H9 (cell line): ENCODE measurements at regions not wholly inside any gene's neighbourhood (a gene's known extent, or its start where the extent isn't known, plus 50 kb on each side); places are given as distances from the start of the nearest gene placed in this dataset.

ENCODE experiments used
- DNase-seq: peaks from one replicate; pipeline ENCODE4 v3.0.0-alpha.2; 2017
- H2AFZ ChIP-seq: one replicate; pipeline ENCODE4 v1.6.1; 2013; ENCODE audit warnings: mild to moderate bottlenecking, low read length, control low read depth, moderate library complexity
- H2AK5ac ChIP-seq: 2 replicates; pipeline ENCODE4 v1.6.1; 2013; ENCODE audit warnings: low read length, control low read depth, mixed read lengths; ENCODE audit not compliant: insufficient read length
- H2BK120ac ChIP-seq: one replicate; pipeline ENCODE4 v1.6.1; 2013; ENCODE audit warnings: low read depth, mild to moderate bottlenecking, low read length, control low read depth, inconsistent platforms; ENCODE audit not compliant: poor library complexity, severe bottlenecking
- H2BK12ac ChIP-seq: 2 replicates; pipeline ENCODE4 v1.6.1; 2013; ENCODE audit warnings: low read length, control low read depth, mixed read lengths, low read depth; ENCODE audit not compliant: insufficient read length
- H2BK15ac ChIP-seq: 2 replicates; pipeline ENCODE4 v1.6.1; 2013; ENCODE audit warnings: low read depth, low read length, control low read depth
- H2BK20ac ChIP-seq: one replicate; pipeline ENCODE4 v1.6.1; 2013; ENCODE audit warnings: low read depth, mild to moderate bottlenecking, low read length, control low read depth, inconsistent platforms; ENCODE audit not compliant: poor library complexity, severe bottlenecking
- H2BK5ac ChIP-seq: 2 replicates; pipeline ENCODE4 v1.6.1; 2013; ENCODE audit warnings: low read length, control low read depth, mixed read lengths; ENCODE audit not compliant: insufficient read length
- H3K14ac ChIP-seq: 2 replicates; pipeline ENCODE4 v1.6.1; 2013; ENCODE audit warnings: low read length, control low read depth; ENCODE audit not compliant: insufficient read depth
- H3K18ac ChIP-seq: 2 replicates; pipeline ENCODE4 v1.6.1; 2013; ENCODE audit warnings: low read depth, mild to moderate bottlenecking, mixed read lengths, low read length, control low read depth; ENCODE audit not compliant: insufficient read length
- H3K23ac ChIP-seq: 2 replicates; pipeline ENCODE4 v1.6.1; 2013; ENCODE audit warnings: low read length, control low read depth, mixed read lengths, low read depth; ENCODE audit not compliant: insufficient read length
- H3K23me2 ChIP-seq: 2 replicates; pipeline ENCODE4 v1.6.1; 2013; ENCODE audit warnings: low read depth, mild to moderate bottlenecking, mixed read lengths, low read length, control low read depth; ENCODE audit not compliant: insufficient read length, poor library complexity, severe bottlenecking
- H3K27ac ChIP-seq: 2 replicates; pipeline ENCODE4 v1.5.1; 2013; ENCODE audit warnings: low read length, control low read depth, mixed read lengths, low read depth; ENCODE audit not compliant: insufficient read length
- H3K27me3 ChIP-seq: 2 replicates; pipeline ENCODE4 v1.6.1; 2013; ENCODE audit warnings: low read length, control low read depth, inconsistent platforms; ENCODE audit not compliant: insufficient read depth
- H3K4ac ChIP-seq: 2 replicates; pipeline ENCODE4 v1.6.1; 2013; ENCODE audit warnings: low read depth, mild to moderate bottlenecking, control low read depth, inconsistent platforms, low read length, moderate library complexity
- H3K4me1 ChIP-seq: 2 replicates; pipeline ENCODE4 v1.6.1; 2013; ENCODE audit warnings: low read length, control low read depth, inconsistent platforms; ENCODE audit not compliant: insufficient read depth
- H3K4me2 ChIP-seq: 2 replicates; pipeline ENCODE4 v1.6.1; 2013; ENCODE audit warnings: low read length, control low read depth, mixed read lengths; ENCODE audit not compliant: insufficient read length, insufficient read depth
- H3K56ac ChIP-seq: 2 replicates; pipeline ENCODE4 v1.6.1; 2013; ENCODE audit warnings: low read depth, mild to moderate bottlenecking, mixed read lengths, low read length, control low read depth; ENCODE audit not compliant: insufficient read length
- H3K79me1 ChIP-seq: 2 replicates; pipeline ENCODE4 v1.6.1; 2013; ENCODE audit warnings: low read depth, mild to moderate bottlenecking, moderate library complexity, low read length, control low read depth, inconsistent platforms; ENCODE audit not compliant: insufficient read depth, poor library complexity, severe bottlenecking
- H3K79me2 ChIP-seq: 2 replicates; pipeline ENCODE4 v1.6.1; 2013; ENCODE audit warnings: low read length, control low read depth, inconsistent platforms; ENCODE audit not compliant: insufficient read depth
- H3K9ac ChIP-seq: 2 replicates; pipeline ENCODE4 v1.6.1; 2013; ENCODE audit warnings: low read length, control low read depth, mixed read lengths; ENCODE audit not compliant: insufficient read length; ENCODE audit errors: extremely low read depth
- H3K9me3 ChIP-seq: one replicate; pipeline ENCODE4 v1.6.1; 2013; ENCODE audit warnings: low read depth, low read length, inconsistent platforms; ENCODE audit not compliant: control insufficient read depth
- H3T11ph ChIP-seq: one replicate; pipeline ENCODE4 v1.6.1; 2013; ENCODE audit warnings: mild to moderate bottlenecking, low read length, control low read depth, inconsistent platforms
- H4K20me1 ChIP-seq: one replicate; pipeline ENCODE4 v1.6.1; 2013; ENCODE audit not compliant: control insufficient read depth, insufficient read length, insufficient read depth
- H4K5ac ChIP-seq: 2 replicates; pipeline ENCODE4 v1.6.1; 2013; ENCODE audit warnings: low read depth, mild to moderate bottlenecking, mixed read lengths, low read length, control low read depth; ENCODE audit not compliant: insufficient read length
- H4K8ac ChIP-seq: replicated peaks from 2 replicates; pipeline ENCODE4 v1.6.1; 2013; ENCODE audit warnings: low read length, control low read depth, mixed read lengths, low read depth; ENCODE audit not compliant: insufficient read length
- H4K91ac ChIP-seq: 2 replicates; pipeline ENCODE4 v1.6.1; 2013; ENCODE audit warnings: low read depth, mild to moderate bottlenecking, moderate library complexity, mixed read lengths, low read length, control low read depth; ENCODE audit not compliant: insufficient read length
- H3K27ac Mint-ChIP-seq, 3 experiments: 2 replicates in 2 of 3; 3 replicates in 1 of 3; pipeline ENCODE4 v1.8.0; 2020 to 2021; ENCODE audit warnings: mixed read lengths in 3 of 3, mild to moderate bottlenecking in 1 of 3, moderate library complexity in 1 of 3
- H3K27me3 Mint-ChIP-seq: 2 replicates; pipeline ENCODE4 v1.8.0; 2021; ENCODE audit warnings: low read depth, mild to moderate bottlenecking, moderate library complexity, mixed read lengths
- H3K36me3 Mint-ChIP-seq, 3 experiments: 2 replicates in 2 of 3; 3 replicates in 1 of 3; pipeline ENCODE4 v1.8.0; 2020 to 2021; ENCODE audit warnings: low read depth in 3 of 3, mixed read lengths in 3 of 3; ENCODE audit not compliant: insufficient read depth in 1 of 3
- H3K4me1 Mint-ChIP-seq, 2 experiments: 2 replicates each; pipeline ENCODE4 v1.8.0; 2020; ENCODE audit warnings: mixed read lengths in 2 of 2
- H3K4me3 Mint-ChIP-seq, 2 experiments: 2 replicates in 1 of 2; 3 replicates in 1 of 2; pipeline ENCODE4 v1.8.0; 2020 to 2021; ENCODE audit warnings: mild to moderate bottlenecking in 2 of 2, mixed read lengths in 2 of 2, moderate library complexity in 1 of 2
- H3K9me3 Mint-ChIP-seq, 2 experiments: 2 replicates in 1 of 2; 3 replicates in 1 of 2; pipeline ENCODE4 v1.8.0; 2020; ENCODE audit warnings: mild to moderate bottlenecking in 2 of 2, mixed read lengths in 2 of 2, moderate library complexity in 1 of 2
- CTCF ChIP-seq: fragments of 200-600 bp; sonication (generic); conservative IDR thresholded peaks from 3 replicates; pipeline ENCODE4 v1.8.0; 2021; ENCODE audit warnings: antibody characterized with exemption, mild to moderate bottlenecking
- WGBS: extraction: QIAGEN DNeasy Blood & Tissue Kit; methylation state at CpG from one replicate; pipeline ENCODE4 v1.1.7; 2013; ENCODE audit warnings: missing lambda C conversion rate, low lambda C conversion rate, mixed read lengths; ENCODE audit not compliant: insufficient read length; ENCODE audit errors: extremely low coverage; 5-methylcytosine and 5-hydroxymethylcytosine counted together

GRCh38 chr13:55977436-55977835 is 1163.3 kb upstream of the PRR20A start:
- H3T11ph ChIP-seq = no peak overlapping the region
- TF ChIP-seq CTCF = no peak
- H3K27me3 Mint-ChIP-seq = no peaks in the 10 kb centered on the region
- no peak overlapping the region for H4K91ac ChIP-seq
- H3K79me2 ChIP-seq = no peaks in the 10 kb centered on the region
- H3K18ac ChIP-seq = no peak overlapping the region
- H3K36me3 Mint-ChIP-seq = peaks cover 12 to 22% (median 13%) of the 10 kb centered on the region in 3 experiments; a peak in 6 of 7 replicates
- no peak overlapping the region for H3K4ac ChIP-seq
- H3K23me2 ChIP-seq = no peaks in the 10 kb centered on the region
- no peak for DNase-seq
- H2AFZ ChIP-seq = no peak overlapping the region
- H3K4me3 Mint-ChIP-seq = no peak overlapping the region
- H2BK120ac ChIP-seq = no peak overlapping the region
- no peak overlapping the region for H2BK15ac ChIP-seq
- no peaks in the 10 kb centered on the region for H3K27me3 ChIP-seq
- H3K23ac ChIP-seq = no peak overlapping the region
- no peak overlapping the region for H2BK12ac ChIP-seq
- H4K5ac ChIP-seq = no peak overlapping the region
- H3K27ac Mint-ChIP-seq = no peak overlapping the region
- H3K9ac ChIP-seq = no peak overlapping the region
- H2AK5ac ChIP-seq = no peak overlapping the region
- no CpG with 5 or more reads among the region's 6 CpGs for WGBS
- H3K9me3 ChIP-seq = peaks cover 13% of the 10 kb centered on the region
- no peak overlapping the region for H4K8ac ChIP-seq
- H3K27ac ChIP-seq = no peak overlapping the region
- H3K4me1 Mint-ChIP-seq = no peaks in the 10 kb centered on the region
- H3K9me3 Mint-ChIP-seq = peaks cover 15 to 19% of the 10 kb centered on the region in 2 experiments
- no peak overlapping the region; the same call in 1 of the 2 replicates for H3K14ac ChIP-seq
- H2BK5ac ChIP-seq = no peak overlapping the region
- no peaks in the 10 kb centered on the region for H4K20me1 ChIP-seq
- no peak overlapping the region for H3K56ac ChIP-seq
- no peaks in the 10 kb centered on the region for H3K4me1 ChIP-seq
- H3K79me1 ChIP-seq = no peaks in the 10 kb centered on the region
- no peak overlapping the region for H3K4me2 ChIP-seq
- H2BK20ac ChIP-seq = no peak overlapping the region
